ENCODE measurements at regions not wholly inside any gene's neighbourhood (a gene's known extent, or its start where the extent isn't known, plus 50 kb on each side); places are given as distances from the start of the nearest gene placed in this dataset.
"Not testable (repeated sequence)": the region's sequence is repeated elsewhere in the genome, so short reads cannot be mapped to it uniquely, and the experiment has no call there.

DNA sequence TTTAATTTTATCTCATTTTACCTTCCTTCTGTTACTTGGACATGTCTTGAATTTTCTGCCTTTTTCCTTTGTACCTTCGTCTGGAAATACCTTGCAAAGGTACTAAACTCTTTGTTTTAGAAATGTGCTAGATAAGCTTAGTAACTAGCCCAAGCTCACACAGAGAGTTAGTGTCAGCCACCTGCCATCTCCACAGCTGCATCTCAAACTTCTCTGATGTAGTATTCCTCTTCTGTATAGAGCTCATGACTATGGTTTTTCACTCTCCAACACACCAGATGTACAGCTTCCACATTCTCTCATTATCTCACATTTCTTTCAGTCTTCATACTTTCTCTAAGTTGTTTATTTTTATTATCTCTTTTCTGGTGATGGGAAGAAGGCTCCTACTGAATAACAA, 516.6 kb upstream of the ROBO2 start:
- DNase-seq (ENCODE audit: low spot score), result no peak

DNA sequence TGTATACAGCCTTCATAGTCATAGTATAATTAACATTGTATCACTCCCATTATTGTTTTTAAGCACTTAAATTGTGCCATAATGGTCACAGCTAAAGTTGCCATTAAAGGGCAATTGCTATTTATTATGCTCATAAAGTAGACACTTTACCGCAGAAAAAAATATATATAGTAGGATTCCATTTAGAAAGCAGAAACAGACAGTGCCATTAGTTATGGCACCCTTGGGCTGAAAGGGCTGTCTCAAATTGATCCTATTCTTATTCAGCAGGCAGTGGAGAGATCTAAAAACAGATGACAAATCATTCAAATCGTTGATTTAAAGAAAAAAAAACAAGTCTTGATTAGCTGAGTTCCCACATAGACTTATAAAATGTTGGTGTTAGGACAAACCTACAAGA, 514.2 kb upstream of the ROBO2 start:
- no peak for DNase-seq (ENCODE audit: low spot score)

DNA sequence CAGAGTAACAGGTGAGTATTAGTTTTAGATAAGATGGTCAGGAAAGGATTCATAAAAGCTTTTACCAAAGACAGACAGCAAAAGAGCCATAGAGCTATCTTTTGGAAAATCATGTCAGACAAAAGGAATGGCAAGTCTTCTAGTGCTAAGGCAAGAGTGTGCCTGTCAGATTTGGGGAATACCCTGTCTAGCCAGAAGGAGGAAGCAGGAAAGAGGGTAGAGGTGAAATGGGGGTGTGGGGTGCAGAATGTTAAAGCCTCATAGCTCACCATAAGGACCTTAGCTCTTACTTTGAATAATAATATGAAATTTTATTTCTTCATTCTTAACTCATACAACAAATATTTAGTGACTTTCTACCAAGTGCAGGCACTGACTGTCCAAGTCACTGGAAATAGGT, 512.1 kb upstream of the ROBO2 start:
- DNase-seq (ENCODE audit: low spot score), result no peak

DNA sequence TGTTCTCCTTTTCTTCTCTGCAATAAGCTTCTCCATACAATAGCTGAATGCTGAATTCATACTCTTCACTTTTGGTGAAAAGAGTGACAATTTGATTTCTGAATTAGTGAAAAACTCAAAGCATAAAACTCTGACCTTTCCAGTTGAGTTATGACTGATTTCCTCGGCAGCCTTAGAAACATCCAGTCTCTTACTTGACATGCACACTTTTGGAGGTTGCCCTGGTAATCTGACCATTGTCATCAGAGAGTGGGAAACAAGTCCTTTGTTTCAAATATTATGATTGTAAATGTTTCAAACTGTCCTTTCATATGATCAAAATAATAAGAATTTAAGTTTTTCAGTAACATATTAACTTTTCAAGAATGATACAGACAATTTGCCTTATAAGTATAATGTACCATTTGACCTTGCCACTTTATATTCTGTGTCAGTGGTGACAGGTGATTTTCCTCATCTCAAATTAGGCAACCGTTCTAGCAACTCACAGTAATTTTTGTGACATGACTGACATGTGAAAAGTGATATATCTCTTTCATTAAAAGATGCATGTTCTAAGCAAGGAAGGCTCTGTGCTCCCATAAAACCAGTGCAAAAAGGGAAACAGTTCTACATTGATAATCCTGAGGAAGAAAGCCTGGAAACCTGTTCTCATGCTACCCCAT, 507.6 kb upstream of the ROBO2 start:
- DNase-seq (ENCODE audit: low spot score), result no peak

DNA sequence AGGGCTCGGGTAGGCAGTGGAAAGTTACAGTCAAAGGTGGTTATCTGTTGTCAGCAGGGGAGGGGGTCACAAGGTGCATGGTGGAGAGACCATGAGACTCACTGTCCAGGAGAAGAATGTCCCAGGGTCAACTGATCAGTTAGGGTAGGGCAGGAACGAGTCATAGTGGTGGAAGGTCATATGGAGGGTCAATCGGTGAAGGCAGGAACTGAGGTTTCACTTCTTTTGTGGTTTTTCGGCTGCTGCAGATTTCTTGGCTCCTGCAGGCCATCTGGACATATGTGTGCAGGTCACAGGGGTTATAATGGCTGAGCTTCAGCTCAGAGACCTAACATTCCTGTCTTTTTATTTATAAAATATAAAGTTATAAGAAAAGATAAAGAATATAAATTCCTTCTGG, 506.2 kb upstream of the ROBO2 start:
- DNase-seq (ENCODE audit: low spot score), result not testable (repeated sequence)

DNA sequence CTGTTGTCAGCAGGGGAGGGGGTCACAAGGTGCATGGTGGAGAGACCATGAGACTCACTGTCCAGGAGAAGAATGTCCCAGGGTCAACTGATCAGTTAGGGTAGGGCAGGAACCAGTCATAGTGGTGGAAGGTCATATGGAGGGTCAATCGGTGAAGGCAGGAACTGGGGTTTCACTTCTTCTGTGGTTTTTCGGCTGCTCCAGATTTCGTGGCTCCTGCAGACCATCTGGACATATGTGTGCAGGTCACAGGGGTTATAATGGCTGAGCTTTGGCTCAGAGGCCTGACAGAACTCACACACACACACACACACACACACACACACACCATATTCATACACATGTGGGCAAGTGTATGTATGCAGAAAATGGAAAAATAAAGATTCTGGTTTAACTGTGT, 502.0 kb upstream of the ROBO2 start:
- DNase-seq (ENCODE audit: low spot score), result not testable (repeated sequence)

DNA sequence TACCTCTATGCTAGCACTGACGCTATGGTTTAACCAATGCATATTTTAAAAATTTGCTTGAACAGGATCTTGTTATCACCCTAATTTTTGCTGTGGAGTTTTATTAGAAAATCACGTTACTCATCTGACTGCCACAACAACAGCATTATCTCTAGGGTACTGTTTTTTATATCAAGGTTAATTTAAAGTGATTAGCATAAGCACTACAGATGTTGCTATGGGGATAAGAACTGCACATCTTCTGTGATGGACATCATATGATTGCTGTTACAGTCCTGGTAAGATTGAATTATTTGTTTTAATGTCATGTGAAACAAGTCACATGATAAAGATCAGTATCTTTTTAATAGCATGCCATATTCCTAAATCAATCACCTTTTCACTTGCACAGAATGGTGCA, 492.2 kb upstream of the ROBO2 start:
- DNase-seq (ENCODE audit: low spot score), result no peak

DNA sequence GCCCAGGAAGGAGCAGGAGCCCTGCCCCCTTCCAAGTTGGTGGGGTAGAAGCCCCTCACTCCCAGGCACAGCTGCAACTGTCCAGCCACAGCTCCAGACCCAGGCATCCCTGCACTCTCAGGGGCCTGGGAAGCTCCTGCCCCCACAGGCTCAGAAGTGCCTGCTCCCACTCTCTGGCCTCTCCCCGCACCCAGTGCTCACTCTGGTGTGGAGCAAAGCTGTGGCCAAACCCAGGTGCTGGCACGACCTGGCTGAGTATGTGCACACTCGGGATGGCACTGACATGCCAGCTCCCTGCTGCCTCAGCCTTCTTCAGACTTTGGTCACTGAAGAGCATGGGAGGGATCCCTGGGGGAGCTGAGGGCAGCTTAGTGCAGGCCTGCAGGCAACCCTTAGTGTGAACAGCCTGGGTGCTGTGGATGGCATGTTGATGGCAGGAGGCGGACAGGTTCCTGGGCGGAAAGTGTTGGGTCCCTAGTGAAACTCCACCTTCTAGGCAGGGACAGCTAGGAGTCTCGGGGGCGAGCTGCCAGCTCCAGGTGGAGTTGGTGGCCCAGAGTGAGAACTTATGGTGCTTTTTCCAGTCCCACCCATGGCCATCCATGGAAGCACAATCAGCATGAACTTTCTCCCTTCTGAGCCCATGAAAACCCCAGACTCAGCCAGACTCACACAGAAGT, 489.2 kb upstream of the ROBO2 start:
- DNase-seq (ENCODE audit: low spot score), result no peak

DNA sequence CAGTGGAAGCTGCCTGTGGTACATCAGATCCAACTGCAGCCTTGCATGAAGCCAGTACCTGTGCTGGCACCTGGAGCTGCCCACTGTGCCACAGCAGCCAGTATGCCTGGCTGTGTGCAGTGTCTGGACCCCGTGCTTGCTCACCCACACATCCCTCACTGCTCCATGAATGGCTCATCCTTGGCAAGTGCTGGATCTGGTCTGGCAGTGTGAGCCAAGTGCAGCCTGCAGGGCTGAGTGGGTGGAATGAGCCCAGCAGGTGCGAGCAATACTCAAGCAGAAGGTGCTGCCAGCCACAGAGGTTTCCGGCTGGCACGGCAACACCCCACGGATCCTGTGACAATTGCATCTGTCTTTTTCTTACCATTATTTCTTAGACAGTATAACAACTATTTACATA, 488.2 kb upstream of the ROBO2 start:
- DNase-seq (ENCODE audit: low spot score), result no peak

DNA sequence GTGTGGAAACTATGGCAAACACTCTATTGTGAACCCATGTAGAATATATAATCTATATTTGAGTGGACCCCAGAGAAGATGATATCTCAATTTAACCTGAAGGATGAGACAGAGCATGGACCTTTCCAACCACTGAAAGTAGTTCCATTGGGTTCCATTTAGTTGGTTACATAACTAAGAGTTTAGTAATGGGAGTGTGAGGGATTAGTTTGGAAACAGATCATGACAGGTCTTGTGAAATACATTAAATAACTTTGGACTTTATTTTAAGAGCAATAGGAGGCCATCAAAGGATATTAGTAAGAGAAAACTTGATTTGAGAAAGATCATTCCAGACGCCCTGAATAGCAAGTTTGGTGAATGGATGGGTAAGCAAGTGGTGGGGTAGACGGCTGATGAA, 487.2 kb upstream of the ROBO2 start:
- no peak for DNase-seq (ENCODE audit: low spot score)

DNA sequence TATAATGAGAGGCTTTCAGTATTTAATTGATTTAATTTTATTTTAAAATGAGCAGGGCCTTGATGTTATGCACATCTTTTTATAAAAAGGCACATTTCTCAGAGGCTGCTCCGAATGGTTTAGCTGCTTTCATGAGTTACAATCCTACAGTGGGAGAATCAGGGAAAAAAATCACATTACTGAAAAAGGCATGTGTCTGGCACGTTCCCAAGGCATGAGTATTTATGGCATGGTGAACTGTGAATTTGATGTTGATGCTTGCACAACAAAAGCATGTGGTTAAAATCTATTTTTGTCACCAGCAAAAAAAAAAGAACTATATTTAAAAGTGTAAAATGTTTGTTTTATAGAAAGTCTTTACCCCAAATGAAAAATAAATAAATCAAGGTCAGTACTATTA, 485.2 kb upstream of the ROBO2 start:
- DNase-seq (ENCODE audit: low spot score), result no peak

DNA sequence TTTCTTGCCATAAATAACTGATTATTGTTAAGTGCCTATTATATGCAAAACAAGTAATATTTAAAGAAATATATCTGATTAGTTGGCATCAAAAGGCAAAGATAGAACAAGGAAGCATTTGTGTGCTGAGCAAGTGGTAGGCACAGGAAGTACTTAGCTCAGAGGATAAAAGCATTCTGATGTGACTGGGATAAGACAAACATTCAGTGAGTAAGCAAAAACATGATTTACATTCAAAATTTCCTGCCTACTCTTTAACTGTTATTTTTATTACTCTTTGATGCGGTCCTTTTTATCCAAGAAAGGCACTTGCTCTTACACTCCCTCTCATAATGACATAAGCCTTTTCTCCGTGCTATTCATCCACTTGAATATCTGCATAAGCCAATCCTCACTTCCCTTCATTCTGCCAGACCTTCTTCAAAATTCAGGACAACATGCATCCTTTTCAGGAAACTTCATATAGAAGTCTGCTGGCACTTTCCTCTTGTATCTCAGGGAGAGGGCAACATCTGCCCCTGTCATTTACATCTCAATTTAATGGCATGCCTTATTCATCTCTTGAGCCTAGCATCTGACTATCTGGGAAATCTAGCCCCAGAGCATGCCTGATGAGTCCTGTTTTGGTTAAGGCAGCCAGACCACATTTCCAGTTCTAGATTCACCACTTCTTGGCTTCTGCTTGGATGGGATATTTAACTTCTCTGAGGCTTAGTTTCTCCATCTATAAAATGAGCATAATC, 478.2 kb upstream of the ROBO2 start:
- DNase-seq (ENCODE audit: low spot score), result peak; percentile 21

DNA sequence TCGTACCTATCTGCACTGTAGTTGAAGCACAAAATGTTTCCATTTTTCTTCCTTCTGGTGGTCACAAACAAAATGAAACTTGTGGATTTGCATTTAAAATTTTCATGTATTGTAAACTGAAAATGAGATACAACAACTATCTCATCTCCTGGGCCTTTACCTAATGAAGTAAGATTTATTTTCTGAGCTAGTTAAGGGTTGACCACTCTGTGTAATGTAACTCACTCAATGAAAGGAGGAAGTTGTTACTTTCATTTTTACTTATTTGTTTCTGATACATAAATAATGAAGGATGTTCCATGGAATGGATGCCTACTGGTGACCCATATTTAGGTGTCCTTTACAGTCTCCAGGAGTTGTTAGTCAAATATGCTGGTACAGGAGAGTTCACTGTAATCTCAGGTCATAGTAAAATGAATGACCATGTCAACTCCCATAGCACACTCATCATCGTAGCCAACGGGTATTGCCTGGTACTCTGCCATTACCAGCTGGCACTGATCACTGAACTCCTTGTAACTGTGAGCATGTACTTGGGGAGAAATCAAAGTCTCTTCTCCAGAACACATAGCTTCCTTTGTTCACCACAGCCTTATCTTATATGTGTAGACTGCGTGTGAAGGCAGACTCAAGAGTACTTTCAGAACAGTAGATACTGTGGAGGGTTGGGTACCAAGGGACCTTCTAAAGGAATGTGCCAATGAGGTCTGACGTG, 474.2 kb upstream of the ROBO2 start:
- DNase-seq (ENCODE audit: low spot score), result no peak

DNA sequence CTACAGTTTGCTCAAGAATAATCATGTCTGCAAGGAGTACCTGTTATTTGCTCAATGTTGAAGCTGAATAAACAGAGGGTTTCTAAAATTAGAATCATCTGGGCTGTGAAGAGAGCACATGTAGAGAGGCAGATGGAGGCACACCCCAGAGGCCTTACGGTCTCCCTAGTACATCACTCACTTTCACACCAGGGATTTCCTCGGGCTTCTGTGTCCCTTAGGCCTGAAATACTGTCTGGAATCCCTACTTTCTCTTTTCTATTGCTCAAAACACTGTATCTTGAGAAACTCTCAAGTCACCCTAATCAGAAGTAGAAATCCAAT, 473.7 kb upstream of the ROBO2 start:
- no peak for DNase-seq (ENCODE audit: low spot score)

DNA sequence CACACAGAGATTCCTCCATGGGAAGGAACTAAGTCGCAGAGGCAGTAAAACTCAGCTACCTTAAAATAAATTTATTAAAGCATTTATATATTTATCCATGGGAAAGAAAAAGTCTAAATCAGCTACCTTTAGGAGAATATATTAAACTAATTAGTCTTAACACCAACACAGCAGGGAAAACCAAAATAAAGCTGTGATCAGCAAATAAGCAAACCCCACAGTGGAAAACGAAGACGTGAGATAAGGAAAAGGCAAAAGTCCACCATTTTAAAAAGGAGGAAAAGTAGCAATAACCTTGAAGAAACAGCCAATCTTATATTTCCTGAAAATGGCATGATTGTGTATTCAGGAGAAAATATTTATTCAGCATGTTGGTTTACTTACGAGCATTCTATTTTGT, 473.0 kb upstream of the ROBO2 start:
- DNase-seq (ENCODE audit: low spot score), result no peak

DNA sequence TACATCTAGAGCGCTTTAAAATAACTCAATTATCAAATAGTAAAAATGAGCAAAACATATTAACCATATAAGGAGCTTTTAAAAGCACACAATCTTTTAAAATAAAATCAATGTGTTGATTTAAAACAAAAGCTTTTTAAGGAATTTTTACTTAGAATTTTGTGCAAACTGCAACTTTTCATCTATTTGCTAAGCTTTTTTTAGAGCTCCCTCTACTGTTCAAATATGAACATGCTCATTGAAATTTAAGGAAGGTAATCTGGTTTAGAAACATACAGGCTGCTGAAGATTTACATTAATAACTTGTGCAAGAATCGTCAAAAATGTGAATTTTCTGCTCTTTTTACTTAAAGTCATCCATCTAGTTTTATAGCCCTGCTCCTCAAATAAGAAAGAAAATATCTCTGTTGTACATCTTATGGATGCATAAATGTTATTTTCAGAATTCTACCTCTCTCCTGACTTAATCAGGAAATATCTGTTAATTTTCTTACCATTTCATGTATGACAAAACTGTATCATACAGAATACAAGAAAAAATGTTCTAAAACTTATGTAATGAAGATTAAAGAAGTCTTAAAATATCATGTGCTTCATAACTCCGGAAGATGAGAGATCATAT, 469.4 kb upstream of the ROBO2 start:
- no peak for DNase-seq (ENCODE audit: low spot score)

DNA sequence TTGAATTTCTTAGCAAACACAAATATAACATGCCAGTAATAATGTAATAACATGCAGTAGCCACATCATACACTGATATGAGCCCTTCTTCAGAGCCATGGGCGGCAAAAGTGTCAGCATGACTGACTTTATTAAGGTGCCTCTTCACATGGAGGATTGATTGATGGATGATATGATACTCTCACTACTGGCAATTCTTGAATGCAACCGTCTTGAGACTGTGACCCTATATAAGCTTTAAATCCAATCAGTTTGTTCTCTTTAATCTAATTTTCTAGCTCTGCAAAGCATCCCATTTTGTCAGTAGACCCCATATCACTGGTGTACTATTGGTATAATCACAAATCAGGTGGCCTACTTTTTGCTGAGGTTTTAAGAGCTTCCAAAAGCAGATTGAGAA, 463.7 kb upstream of the ROBO2 start:
- no peak for DNase-seq (ENCODE audit: low spot score)

DNA sequence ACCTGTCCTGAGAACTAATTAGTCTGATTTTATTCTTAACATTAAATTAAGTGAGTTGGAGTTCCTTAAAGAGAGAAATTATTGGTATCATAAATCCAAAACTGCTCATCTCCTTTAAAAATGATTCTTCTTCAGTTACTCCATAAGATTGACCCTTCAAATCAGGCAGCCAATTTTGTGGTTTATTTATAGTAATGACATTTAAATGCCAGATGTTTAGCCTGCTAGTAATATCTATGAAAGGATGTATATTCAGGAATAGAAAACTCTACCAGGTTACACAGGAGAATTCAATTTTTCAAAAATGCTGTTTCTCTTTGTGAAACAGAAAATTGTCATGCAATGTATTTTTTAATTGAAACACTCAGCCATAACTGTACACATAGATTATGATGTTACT, 457.8 kb upstream of the ROBO2 start:
- no peak for DNase-seq (ENCODE audit: low spot score)

DNA sequence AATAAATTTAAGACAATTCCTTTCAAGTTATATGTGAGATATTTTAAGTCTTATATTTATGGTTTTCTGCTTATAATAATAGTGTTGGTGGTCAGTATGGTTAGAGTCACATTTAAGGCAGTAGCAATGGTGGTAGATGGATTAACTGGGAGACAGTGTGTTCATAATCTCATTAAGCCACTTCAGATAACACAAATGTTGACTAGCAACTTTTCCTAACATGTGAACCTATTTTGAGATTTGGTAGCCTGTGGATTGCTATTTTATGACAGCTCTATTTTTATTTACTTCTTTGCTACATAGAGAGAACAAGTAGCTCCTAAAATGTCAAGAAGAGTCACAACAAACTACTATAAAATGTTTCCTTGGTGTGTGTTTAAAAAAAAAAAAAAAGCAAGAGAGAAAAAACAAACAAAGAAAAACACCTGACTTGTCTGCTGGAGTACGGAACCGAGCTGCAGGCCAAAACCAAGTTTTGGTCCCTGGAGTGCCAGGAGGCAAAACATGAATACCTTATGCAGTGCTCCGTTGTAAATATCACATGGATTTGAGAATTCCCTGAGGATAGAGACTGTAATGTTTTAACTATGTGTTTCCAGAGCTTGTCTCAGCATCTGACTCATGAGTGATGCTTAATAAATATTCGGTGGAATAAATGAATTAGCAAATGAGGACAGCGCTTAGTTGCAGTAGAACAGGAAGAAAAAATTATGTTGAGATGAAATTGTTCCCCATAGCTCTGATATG, 457.1 kb upstream of the ROBO2 start:
- DNase-seq (ENCODE audit: low spot score), result no peak

DNA sequence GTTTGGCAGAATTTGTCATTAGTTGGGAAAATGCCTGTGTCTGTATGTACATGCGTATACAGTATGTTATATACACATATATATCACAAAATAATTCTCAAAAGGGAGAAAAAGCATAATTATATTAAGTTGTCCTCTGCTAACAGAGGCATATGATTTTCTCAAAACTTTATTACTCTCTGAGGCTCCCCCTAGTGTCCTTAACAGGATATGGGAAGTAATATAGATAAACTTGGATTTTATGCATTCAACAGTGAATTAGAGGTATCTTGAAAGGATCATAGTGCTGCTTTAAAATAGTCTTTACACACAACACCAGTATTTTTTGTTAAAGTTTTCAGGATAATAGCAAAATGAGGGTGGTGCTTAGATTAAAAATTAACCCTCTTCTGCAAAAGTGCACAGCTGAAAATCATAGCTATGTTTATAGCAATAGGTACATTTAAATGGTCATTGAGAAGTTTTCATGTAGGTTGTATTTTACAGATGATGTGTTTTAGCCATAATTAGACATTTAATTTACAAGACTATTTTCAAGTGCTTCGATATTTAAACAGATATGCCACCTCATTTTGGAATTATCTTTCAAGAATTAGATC, 454.0 kb upstream of the ROBO2 start:
- DNase-seq (ENCODE audit: low spot score), result no peak

DNA sequence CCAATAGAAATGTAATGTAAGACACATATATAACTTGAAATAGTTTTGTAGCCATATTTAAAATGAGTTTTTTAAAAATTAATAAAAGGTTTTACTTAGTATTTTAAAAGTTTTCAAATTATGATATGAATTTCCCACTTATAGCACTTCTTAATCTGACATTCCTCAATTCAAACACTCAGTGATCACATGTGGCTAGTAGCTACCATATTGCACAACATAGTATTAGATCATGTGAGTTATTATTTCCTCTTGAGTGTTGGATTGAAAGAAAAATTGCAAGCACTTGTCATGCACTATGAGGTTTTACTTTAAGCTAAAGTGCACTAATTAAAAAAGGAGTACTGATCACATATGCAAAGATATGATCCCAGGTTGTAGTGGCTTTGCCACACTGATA, 453.4 kb upstream of the ROBO2 start:
- DNase-seq (ENCODE audit: low spot score), result no peak

Data from H4 (cell line).